ENCODE measurements at regions not wholly inside any gene's neighbourhood (a gene's known extent, or its start where the extent isn't known, plus 50 kb on each side); places are given as distances from the start of the nearest gene placed in this dataset.
A peak's percentile ranks its signal among the peaks of the same experiment; 100 is the strongest.
"Not testable (repeated sequence)": the region's sequence is repeated elsewhere in the genome, so short reads cannot be mapped to it uniquely, and the experiment has no call there.

- DNase-seq, result not testable (repeated sequence)
Measured at GRCh38 chr16:21517263-21517662, 82.1 kb upstream of the METTL9 start.

- DNase-seq, result not testable (repeated sequence)
Measured at GRCh38 chr16:21519361-21520133, 79.8 kb upstream of the METTL9 start.

- DNase-seq, result peak; percentile 98
Measured at GRCh38 chr16:21520134-21521047, 79.0 kb upstream of the METTL9 start.

GRCh38 chr16:21521048-21521389 is 78.4 kb upstream of the METTL9 start:
- not testable (repeated sequence) for DNase-seq

- peak; percentile 69 for DNase-seq
Measured at GRCh38 chr16:21521390-21522143, 77.8 kb upstream of the METTL9 start.

- not testable (repeated sequence) for DNase-seq
Measured at GRCh38 chr16:21522846-21523245, 76.5 kb upstream of the METTL9 start.

GRCh38 chr16:21523411-21524067 is 75.8 kb upstream of the METTL9 start:
- no peak for DNase-seq

GRCh38 chr16:21524068-21524751 is 75.2 kb upstream of the METTL9 start:
- no peak for DNase-seq

- not testable (repeated sequence) for DNase-seq
Measured at GRCh38 chr16:21524752-21525028, 74.7 kb upstream of the METTL9 start.

- not testable (repeated sequence) for DNase-seq
Measured at GRCh38 chr16:21525029-21525895, 74.1 kb upstream of the METTL9 start.

- DNase-seq, result peak; percentile 33
Measured at GRCh38 chr16:21525956-21526922, 73.1 kb upstream of the METTL9 start.

GRCh38 chr16:21526923-21527807 is 72.2 kb upstream of the METTL9 start:
- no peak for DNase-seq

- DNase-seq, result not testable (repeated sequence)
Measured at GRCh38 chr16:21529060-21529658, 70.2 kb upstream of the METTL9 start.

GRCh38 chr16:21530729-21531383 is 68.5 kb upstream of the METTL9 start:
- not testable (repeated sequence) for DNase-seq

GRCh38 chr16:21532996-21533395 is 66.4 kb upstream of the METTL9 start:
- not testable (repeated sequence) for DNase-seq

GRCh38 chr16:21533474-21533873 is 65.9 kb upstream of the METTL9 start:
- not testable (repeated sequence) for DNase-seq

GRCh38 chr16:21534561-21534960 is 64.8 kb upstream of the METTL9 start:
- not testable (repeated sequence) for DNase-seq

- DNase-seq, result not testable (repeated sequence)
Measured at GRCh38 chr16:21535201-21535600, 64.2 kb upstream of the METTL9 start.
